Esophagus mucosa (tissue), 1 donor: ENCODE measurements at regions not wholly inside any gene's neighbourhood (a gene's known extent, or its start where the extent isn't known, plus 50 kb on each side); places are given as distances from the start of the nearest gene placed in this dataset.

Source experiments
- ATAC-seq: fragments of 200-7000 bp; cut with Tn5 transposase; one replicate; pipeline ENCODE4 v1.9.1; 2020
- donor health status: DM: yes; HTN: yes; CAD: no.

- peak; percentile 27 for ATAC-seq
These were observed 153.8 kb upstream of the NR3C1 start for GRCh38 chr5:143557061-143557818.

GRCh38 chr5:143554918-143555477 is 151.5 kb upstream of the NR3C1 start:
- ATAC-seq = no peak

GRCh38 chr5:143554187-143554717 is 150.8 kb upstream of the NR3C1 start:
- peak; percentile 84 for ATAC-seq

GRCh38 chr5:143552680-143553079 is 149.2 kb upstream of the NR3C1 start:
- ATAC-seq = no peak

GRCh38 chr5:143551820-143552251 is 148.3 kb upstream of the NR3C1 start:
- no peak for ATAC-seq

GRCh38 chr5:143550986-143551630 is 147.6 kb upstream of the NR3C1 start:
- no peak for ATAC-seq

- no peak for ATAC-seq
These were observed 143.9 kb upstream of the NR3C1 start for GRCh38 chr5:143547342-143547741.

- no peak for ATAC-seq
These were observed 142.9 kb upstream of the NR3C1 start for GRCh38 chr5:143546394-143546793.

- no peak for ATAC-seq
These were observed 141.1 kb upstream of the NR3C1 start for GRCh38 chr5:143544606-143545005.

GRCh38 chr5:143543358-143544255 is 140.1 kb upstream of the NR3C1 start:
- ATAC-seq = no peak

- no peak for ATAC-seq
These were observed 139.3 kb upstream of the NR3C1 start for GRCh38 chr5:143542798-143543144.

- ATAC-seq = peak; percentile 49
These were observed 138.7 kb upstream of the NR3C1 start for GRCh38 chr5:143541943-143542797.

- ATAC-seq = no peak
These were observed 136.3 kb upstream of the NR3C1 start for GRCh38 chr5:143539742-143540141.

GRCh38 chr5:143537056-143537455 is 133.6 kb upstream of the NR3C1 start:
- peak; percentile 59 for ATAC-seq

- ATAC-seq = peak; percentile 90
These were observed 132.9 kb upstream of the NR3C1 start for GRCh38 chr5:143536364-143536763.

GRCh38 chr5:143534761-143535154 is 131.3 kb upstream of the NR3C1 start:
- ATAC-seq = no peak

GRCh38 chr5:143533978-143534760 is 130.7 kb upstream of the NR3C1 start:
- no peak for ATAC-seq

- ATAC-seq = no peak
These were observed 130.0 kb upstream of the NR3C1 start for GRCh38 chr5:143533475-143533874.

- no peak for ATAC-seq
These were observed 124.3 kb upstream of the NR3C1 start for GRCh38 chr5:143527808-143528207.

GRCh38 chr5:143525176-143525575 is 121.7 kb upstream of the NR3C1 start:
- ATAC-seq = no peak
